Endothelial cell of umbilical vein (primary cell): ENCODE measurements at regions not wholly inside any gene's neighbourhood (a gene's known extent, or its start where the extent isn't known, plus 50 kb on each side); places are given as distances from the start of the nearest gene placed in this dataset.

Source experiments
- BruUV-seq: library from RNA; stranded (reverse); fragments of 400-500 nt; replicated peaks from 2 replicates; lab custom pipeline; 2021; lab: Mats Ljungman, UMichigan
- CTCF ChIA-PET: fragments of 300-600, 350-600 bp; sonication (Branson Sonifier 250); formaldehyde crosslinking; loops from one replicate; lab custom pipeline; 2021; ENCODE audit warnings: antibody characterized with exemption, inconsistent platforms; lab: Charles Lee
- POLR2A ChIA-PET: fragments of 300-600, 350-600 bp; sonication (Branson Sonifier 250); formaldehyde crosslinking; loops from one replicate; lab custom pipeline; 2021; ENCODE audit warnings: antibody characterized with exemption, inconsistent platforms; lab: Charles Lee
- DNase-seq: peaks from one replicate; pipeline ENCODE4 v3.0.0-alpha.2; 2011; ENCODE audit warnings: low read depth, low spot score
- FAIRE-seq: peaks from 2 replicates; lab custom pipeline; 2011; peaks lifted over from hg19 to GRCh38; lab: Jason Lieb, UNC
- H2AFZ ChIP-seq: 2 replicates; pipeline ENCODE4 v1.6.0; 2012; ENCODE audit warnings: low read depth, low read length, control low read depth, inconsistent platforms
- H3K27ac ChIP-seq: 2 replicates; pipeline ENCODE4 v1.5.1; 2011; ENCODE audit warnings: low read depth, mild to moderate bottlenecking, control low read depth, low read length, moderate library complexity; ENCODE audit not compliant: insufficient read depth
- H3K27me3 ChIP-seq, 2 experiments: 2 replicates each; pipeline versions ENCODE4 v1.6.0 to v1.6.1; 2011; ENCODE audit warnings: low read length in 2 of 2, mixed read lengths in 1 of 2; ENCODE audit not compliant: control insufficient read depth in 2 of 2, insufficient read depth in 2 of 2
- H3K36me3 ChIP-seq, 2 experiments: 2 replicates in 1 of 2; 3 replicates in 1 of 2; pipeline ENCODE4 v1.5.1; 2011; ENCODE audit warnings: low read length in 2 of 2, mild to moderate bottlenecking in 1 of 2, moderate library complexity in 1 of 2; ENCODE audit not compliant: control insufficient read depth in 2 of 2, insufficient read depth in 2 of 2; ENCODE audit errors: extremely low read depth in 1 of 2
- H3K4me1 ChIP-seq: 3 replicates; pipeline ENCODE4 v1.5.1; 2011; ENCODE audit warnings: mild to moderate bottlenecking, low read length; ENCODE audit not compliant: control insufficient read depth, insufficient read depth; ENCODE audit errors: extremely low read depth
- H3K4me2 ChIP-seq: 2 replicates; pipeline ENCODE4 v1.6.1; 2011; ENCODE audit warnings: low read length, control low read depth, mixed read lengths; ENCODE audit not compliant: insufficient read depth
- H3K4me3 ChIP-seq, 3 experiments: fragments of 200-600 bp in 1 of 3; sonication (generic), shearing (Covaris generic) in 1 of 3; replicated peaks in 1 of 3; 2 replicates each; pipeline ENCODE4 v1.5.1; 2011 to 2016; ENCODE audit warnings: control low read depth in 3 of 3, low read length in 3 of 3, mild to moderate bottlenecking in 2 of 3, inconsistent platforms in 1 of 3, low read depth in 1 of 3, moderate library complexity in 1 of 3; ENCODE audit not compliant: insufficient read depth in 1 of 3
- H3K79me2 ChIP-seq: 2 replicates; pipeline ENCODE4 v1.6.0; 2012; ENCODE audit warnings: low read length, inconsistent platforms; ENCODE audit not compliant: control insufficient read depth, insufficient read depth
- H3K9ac ChIP-seq: replicated peaks from 2 replicates; pipeline ENCODE3; 2011; ENCODE audit warnings: low read length, control low read depth; ENCODE audit not compliant: insufficient read depth; ENCODE audit errors: extremely low read depth
- H3K9me1 ChIP-seq: replicated peaks from 3 replicates; pipeline ENCODE4 v1.6.0; 2011; ENCODE audit warnings: mild to moderate bottlenecking, low read length; ENCODE audit not compliant: control insufficient read depth, insufficient read depth; ENCODE audit errors: extremely low read depth
- H3K9me3 ChIP-seq: replicated peaks from 2 replicates; pipeline ENCODE4 v1.5.1; 2012; ENCODE audit warnings: low read length, inconsistent platforms; ENCODE audit not compliant: control insufficient read depth, insufficient read depth
- H4K20me1 ChIP-seq: replicated peaks from 2 replicates; pipeline ENCODE3; 2011; ENCODE audit warnings: mild to moderate bottlenecking, low read length; ENCODE audit not compliant: control insufficient read depth, insufficient read depth; ENCODE audit errors: extremely low read depth
- EZH2 ChIP-seq: IDR thresholded peaks from 2 replicates; pipeline ENCODE4 v1.6.1; 2012; ENCODE audit warnings: borderline replicate concordance, low read depth, mild to moderate bottlenecking, moderate library complexity, low read length, inconsistent platforms; ENCODE audit not compliant: severe bottlenecking
- FOS ChIP-seq: IDR thresholded peaks from 2 replicates; pipeline ENCODE4 v1.6.1; 2011; ENCODE audit warnings: mild to moderate bottlenecking, low read length, moderate library complexity, borderline replicate concordance; ENCODE audit not compliant: insufficient read depth
- JUN ChIP-seq: IDR thresholded peaks from 2 replicates; pipeline ENCODE4 v1.6.1; 2011; ENCODE audit warnings: borderline replicate concordance, low read depth; ENCODE audit not compliant: insufficient read length, insufficient read depth
- MAX ChIP-seq: IDR thresholded peaks from 2 replicates; pipeline ENCODE4 v1.6.1; 2011; ENCODE audit not compliant: insufficient read depth, insufficient read length
- MYC ChIP-seq: IDR thresholded peaks from one replicate; pipeline ENCODE4 v1.6.1; 2011; ENCODE audit warnings: mild to moderate bottlenecking, low read depth, low read length
- POLR2A ChIP-seq: IDR thresholded peaks from 2 replicates; pipeline ENCODE4 v1.6.1; 2012; ENCODE audit warnings: low read depth, mild to moderate bottlenecking, control low read depth, low read length
- POLR2AphosphoS5 ChIP-seq: IDR thresholded peaks from 2 replicates; pipeline ENCODE4 v1.6.1; 2012; ENCODE audit warnings: low read depth, mild to moderate bottlenecking, control low read depth, low read length, moderate library complexity; ENCODE audit not compliant: insufficient read depth
- dilution Hi-C: fragments of 300-500 bp; cut with MboI; formaldehyde crosslinking; loops from one replicate; pipeline ENCODE4 v1.15.0; 2019; ENCODE audit warnings: low sequenced_read_pairs; ENCODE audit not compliant: extremely low pct_ligation_motif_present
- intact Hi-C: fragments of 100-400 bp; cut with micrococcal nuclease; formaldehyde crosslinking; loops from one replicate; pipeline ENCODE4 v1.10.0; 2022
- TF ChIP-seq, protein P1 (sequence below), 2 donors: IDR thresholded peaks; 1 replicate in 1 of 2; 2 replicates in 1 of 2; pipeline ENCODE4 v1.5.1; 2011; ENCODE audit warnings: low read length in 2 of 2, mild to moderate bottlenecking in 2 of 2, moderate library complexity in 2 of 2, control low read depth in 1 of 2, inconsistent platforms in 1 of 2, low read depth in 1 of 2; ENCODE audit not compliant: insufficient read depth in 1 of 2; ENCODE audit errors: extremely low read depth in 1 of 2

GRCh38 chr4:26127851-26128337 is 192.9 kb upstream of the RBPJ start:
- TF ChIP-seq EZH2 (no peak), MYC (no peak), POLR2AphosphoS5 (no peak), JUN (no peak), MAX (no peak), POLR2A (no peak), FOS (no peak)
- TF ChIP-seq, protein P1, sequence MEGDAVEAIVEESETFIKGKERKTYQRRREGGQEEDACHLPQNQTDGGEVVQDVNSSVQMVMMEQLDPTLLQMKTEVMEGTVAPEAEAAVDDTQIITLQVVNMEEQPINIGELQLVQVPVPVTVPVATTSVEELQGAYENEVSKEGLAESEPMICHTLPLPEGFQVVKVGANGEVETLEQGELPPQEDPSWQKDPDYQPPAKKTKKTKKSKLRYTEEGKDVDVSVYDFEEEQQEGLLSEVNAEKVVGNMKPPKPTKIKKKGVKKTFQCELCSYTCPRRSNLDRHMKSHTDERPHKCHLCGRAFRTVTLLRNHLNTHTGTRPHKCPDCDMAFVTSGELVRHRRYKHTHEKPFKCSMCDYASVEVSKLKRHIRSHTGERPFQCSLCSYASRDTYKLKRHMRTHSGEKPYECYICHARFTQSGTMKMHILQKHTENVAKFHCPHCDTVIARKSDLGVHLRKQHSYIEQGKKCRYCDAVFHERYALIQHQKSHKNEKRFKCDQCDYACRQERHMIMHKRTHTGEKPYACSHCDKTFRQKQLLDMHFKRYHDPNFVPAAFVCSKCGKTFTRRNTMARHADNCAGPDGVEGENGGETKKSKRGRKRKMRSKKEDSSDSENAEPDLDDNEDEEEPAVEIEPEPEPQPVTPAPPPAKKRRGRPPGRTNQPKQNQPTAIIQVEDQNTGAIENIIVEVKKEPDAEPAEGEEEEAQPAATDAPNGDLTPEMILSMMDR (IDR thresholded peaks at IDR 0.05; ENCODE audit: extremely low read depth in 1 of 2, insufficient read depth in 1 of 2, low read depth in 1 of 2, low read length in 2 of 2): no peak
- dilution Hi-C loops (no loop called here), intact Hi-C loops (no loop called here)
- H3K27ac ChIP-seq: no peak overlapping the region
- no peaks in the 10 kb centered on the region for H3K9me1 ChIP-seq
- no peaks in the 10 kb centered on the region for H3K4me1 ChIP-seq
- H3K27me3 ChIP-seq: no peaks in the 10 kb centered on the region
- H3K79me2 ChIP-seq: no peaks in the 10 kb centered on the region
- H2AFZ ChIP-seq: no peak overlapping the region
- DNase-seq (no peak), FAIRE-seq (no peak)
- no peak overlapping the region for H3K4me2 ChIP-seq
- H4K20me1 ChIP-seq: no peaks in the 10 kb centered on the region
- no peaks in the 10 kb centered on the region for H3K36me3 ChIP-seq
- H3K9me3 ChIP-seq: no peaks in the 10 kb centered on the region
- CTCF ChIA-PET: interaction anchor here (0.6 kb wide), 1 partner anchor 58 kb away, joined by 5 read pairs; no protein-coding TSS in a partner anchor
- POLR2A ChIA-PET: no interaction called here
- H3K4me3 ChIP-seq: no peak overlapping the region
- no TSS peak for BruUV-seq
- H3K9ac ChIP-seq: no peak overlapping the region
